ENCODE measurements at regions not wholly inside any gene's neighbourhood (a gene's known extent, or its start where the extent isn't known, plus 50 kb on each side); places are given as distances from the start of the nearest gene placed in this dataset.
"Not testable (repeated sequence)": the region's sequence is repeated elsewhere in the genome, so short reads cannot be mapped to it uniquely, and the experiment has no call there.

GRCh38 chr6:67045076-67045475 is 1338.0 kb upstream of the EYS start:
- intact Hi-C loops (cut with DNase I, micrococcal nuclease), result no loop called here
- no peak for ATAC-seq
- no peak for DNase-seq

GRCh38 chr6:67031451-67031850 is 1324.4 kb upstream of the EYS start:
- intact Hi-C loops (cut with DNase I, micrococcal nuclease), result no loop called here
- DNase-seq (no peak), ATAC-seq (no peak)

- no peak for DNase-seq
- intact Hi-C loops (cut with DNase I, micrococcal nuclease), result no loop called here
- ATAC-seq, result no peak
These were observed 1323.8 kb upstream of the EYS start for GRCh38 chr6:67030861-67031260.

- no peak for ATAC-seq
- intact Hi-C loops (cut with DNase I, micrococcal nuclease), result no loop called here
- DNase-seq, result no peak
These were observed 1310.0 kb upstream of the EYS start for GRCh38 chr6:67016921-67017460.

- intact Hi-C loops (cut with DNase I, micrococcal nuclease), result no loop called here
- no peak for ATAC-seq
These were observed 1304.4 kb upstream of the EYS start for GRCh38 chr6:67011441-67011840.

GRCh38 chr6:67009818-67010217 is 1302.8 kb upstream of the EYS start:
- intact Hi-C loops (cut with DNase I, micrococcal nuclease), result no loop called here

More at GRCh38 chr6:67011441-67011840, 1304.4 kb upstream of the EYS start:
- DNase-seq, result no peak

GRCh38 chr6:67003844-67004243 is 1296.8 kb upstream of the EYS start:
- no peak for ATAC-seq
- DNase-seq, result no peak
- intact Hi-C loops (cut with DNase I, micrococcal nuclease), result no loop called here

More at GRCh38 chr6:67009818-67010217, 1302.8 kb upstream of the EYS start:
- ATAC-seq (no peak), DNase-seq (no peak)

GRCh38 chr6:67000121-67000520 is 1293.1 kb upstream of the EYS start:
- ATAC-seq (no peak), DNase-seq (no peak)
- intact Hi-C loops (cut with DNase I, micrococcal nuclease), result no loop called here

- ATAC-seq; intact Hi-C loops (cut with DNase I, micrococcal nuclease); DNase-seq: not testable (repeated sequence)
These were observed 1290.6 kb upstream of the EYS start for GRCh38 chr6:66997579-66997978.

- ATAC-seq (no peak), DNase-seq (no peak)
- intact Hi-C loops (cut with DNase I, micrococcal nuclease), result no loop called here
These were observed 1288.6 kb upstream of the EYS start for GRCh38 chr6:66995669-66996068.

- ATAC-seq; intact Hi-C loops (cut with DNase I, micrococcal nuclease); DNase-seq: not testable (repeated sequence)
These were observed 1286.7 kb upstream of the EYS start for GRCh38 chr6:66993708-66994107.

- DNase-seq, result no peak
- intact Hi-C loops (cut with DNase I, micrococcal nuclease), result no loop called here
- ATAC-seq, result no peak
These were observed 1286.2 kb upstream of the EYS start for GRCh38 chr6:66993272-66993671.

GRCh38 chr6:66992660-66993059 is 1285.6 kb upstream of the EYS start:
- no peak for ATAC-seq
- DNase-seq, result no peak
- intact Hi-C loops (cut with DNase I, micrococcal nuclease), result no loop called here

- intact Hi-C loops (cut with DNase I, micrococcal nuclease), result no loop called here
- peak; percentile 78 for ATAC-seq
- DNase-seq, result no peak
These were observed 1279.9 kb upstream of the EYS start for GRCh38 chr6:66986940-66987339.

- intact Hi-C loops (cut with DNase I, micrococcal nuclease), result no loop called here
- ATAC-seq (no peak), DNase-seq (no peak)
These were observed 1278.8 kb upstream of the EYS start for GRCh38 chr6:66985816-66986215.

GRCh38 chr6:66970373-66970772 is 1263.3 kb upstream of the EYS start:
- ATAC-seq (no peak), DNase-seq (no peak)
- intact Hi-C loops (cut with DNase I, micrococcal nuclease), result no loop called here

- no peak for DNase-seq
- intact Hi-C loops (cut with DNase I, micrococcal nuclease), result no loop called here
- no peak for ATAC-seq
These were observed 1258.2 kb upstream of the EYS start for GRCh38 chr6:66965227-66965626.

- DNase-seq (no peak), ATAC-seq (no peak)
- intact Hi-C loops (cut with DNase I, micrococcal nuclease), result no loop called here
These were observed 1257.2 kb upstream of the EYS start for GRCh38 chr6:66964216-66964615.

GRCh38 chr6:66962082-66962481 is 1255.1 kb upstream of the EYS start:
- DNase-seq (no peak), ATAC-seq (no peak)
- intact Hi-C loops (cut with DNase I, micrococcal nuclease), result no loop called here

GRCh38 chr6:66961191-66961590 is 1254.2 kb upstream of the EYS start:
- no peak for ATAC-seq
- no peak for DNase-seq
- intact Hi-C loops (cut with DNase I, micrococcal nuclease), result no loop called here

- intact Hi-C loops (cut with DNase I, micrococcal nuclease), result no loop called here
- DNase-seq (no peak), ATAC-seq (no peak)
These were observed 1242.2 kb upstream of the EYS start for GRCh38 chr6:66949191-66949661.

Measured in left colon (tissue), 2 donors.